ENCODE measurements at regions not wholly inside any gene's neighbourhood (a gene's known extent, or its start where the extent isn't known, plus 50 kb on each side); places are given as distances from the start of the nearest gene placed in this dataset.

- no peak overlapping the region for H2AFZ ChIP-seq (ENCODE audit: low read depth, low read length)
- H3K27me3 Mint-ChIP-seq (ENCODE audit: low read depth, unreplicated experiment): peaks cover 21% of the 10 kb centered on the region
- H3K36me3 Mint-ChIP-seq (ENCODE audit: low read depth, unreplicated experiment): no peaks in the 10 kb centered on the region
Measured at GRCh38 chr13:29954082-29955028, 103.9 kb upstream of the UBL3 start.

GRCh38 chr13:29953542-29953941, 103.1 kb upstream of the UBL3 start:
- no peak overlapping the region for H3K4me2 ChIP-seq (ENCODE audit: low read length)
- H3K27ac Mint-ChIP-seq (ENCODE audit: unreplicated experiment): no peak overlapping the region
- DNase-seq (ENCODE audit: low read depth) (no peak), FAIRE-seq (no peak)
- TF ChIP-seq EZH2 (IDR thresholded peaks at IDR 0.05; ENCODE audit: insufficient read depth, low read length) (no peak), CTCF (IDR thresholded peaks at IDR 0.05; ENCODE audit: insufficient read depth, low read depth, low read length) (no peak)
- H3K4me3 Mint-ChIP-seq (ENCODE audit: unreplicated experiment): no peak overlapping the region
- H3K9me3 Mint-ChIP-seq (ENCODE audit: unreplicated experiment): peaks cover 2% of the 10 kb centered on the region
- H3K9ac ChIP-seq (ENCODE audit: low read length): no peak overlapping the region
- H3K79me2 ChIP-seq (ENCODE audit: insufficient read depth, low read length): no peaks in the 10 kb centered on the region
- peaks cover 1% of the 10 kb centered on the region for H3K4me1 Mint-ChIP-seq (ENCODE audit: low read depth, unreplicated experiment)
- peaks cover 21% of the 10 kb centered on the region for H3K27me3 ChIP-seq (ENCODE audit: insufficient read depth, low read length)
- H3K27me3 Mint-ChIP-seq (ENCODE audit: low read depth, unreplicated experiment): peaks cover 26% of the 10 kb centered on the region
- H3K27ac ChIP-seq (ENCODE audit: low read depth, low read length): no peak overlapping the region
- no peaks in the 10 kb centered on the region for H3K4me1 ChIP-seq (ENCODE audit: insufficient read depth, low read length)
- no peak overlapping the region for H2AFZ ChIP-seq (ENCODE audit: low read depth, low read length)
- H3K9me3 ChIP-seq (ENCODE audit: insufficient read depth, low read depth, low read length): no peaks in the 10 kb centered on the region
- no peak overlapping the region for H3K4me3 ChIP-seq (ENCODE audit: insufficient read depth, low read depth, low read length)
- no peaks in the 10 kb centered on the region for H3K36me3 Mint-ChIP-seq (ENCODE audit: low read depth, unreplicated experiment)
- no peaks in the 10 kb centered on the region for H3K36me3 ChIP-seq (ENCODE audit: insufficient read depth, low read length)
- H4K20me1 ChIP-seq (ENCODE audit: insufficient read depth, low read length): no peaks in the 10 kb centered on the region

More at GRCh38 chr13:29954082-29955028, 103.9 kb upstream of the UBL3 start:
- no peak overlapping the region for H3K4me3 Mint-ChIP-seq (ENCODE audit: unreplicated experiment)
- H3K27ac Mint-ChIP-seq (ENCODE audit: unreplicated experiment): no peak overlapping the region
- H3K79me2 ChIP-seq (ENCODE audit: insufficient read depth, low read length): no peaks in the 10 kb centered on the region
- no peak overlapping the region for H3K4me3 ChIP-seq (ENCODE audit: insufficient read depth, low read depth, low read length)
- peaks cover 2% of the 10 kb centered on the region for H3K9me3 Mint-ChIP-seq (ENCODE audit: unreplicated experiment)
- TF ChIP-seq CTCF (IDR thresholded peaks at IDR 0.05; ENCODE audit: insufficient read depth, low read depth, low read length) (no peak), EZH2 (IDR thresholded peaks at IDR 0.05; ENCODE audit: insufficient read depth, low read length) (no peak)
- peaks cover 24% of the 10 kb centered on the region for H3K27me3 ChIP-seq (ENCODE audit: insufficient read depth, low read length)
- no peak overlapping the region for H3K27ac ChIP-seq (ENCODE audit: low read depth, low read length)
- H3K4me1 ChIP-seq (ENCODE audit: insufficient read depth, low read length): no peaks in the 10 kb centered on the region
- no peak overlapping the region for H3K9ac ChIP-seq (ENCODE audit: low read length)
- DNase-seq (ENCODE audit: low read depth) (no peak), FAIRE-seq (no peak)
- no peaks in the 10 kb centered on the region for H4K20me1 ChIP-seq (ENCODE audit: insufficient read depth, low read length)
- H3K4me1 Mint-ChIP-seq (ENCODE audit: low read depth, unreplicated experiment): no peaks in the 10 kb centered on the region
- no peak overlapping the region for H3K4me2 ChIP-seq (ENCODE audit: low read length)
- no peaks in the 10 kb centered on the region for H3K36me3 ChIP-seq (ENCODE audit: insufficient read depth, low read length)
- no peaks in the 10 kb centered on the region for H3K9me3 ChIP-seq (ENCODE audit: insufficient read depth, low read depth, low read length)

GRCh38 chr13:29952245-29952644, 101.8 kb upstream of the UBL3 start:
- Histone ChIP-seq H3K4me1 (ENCODE audit: insufficient read depth, low read length) (no peaks in the 10 kb centered on the region), H3K79me2 (ENCODE audit: insufficient read depth, low read length) (no peaks in the 10 kb centered on the region), H3K27ac (ENCODE audit: low read depth, low read length) (no peak overlapping the region), H4K20me1 (ENCODE audit: insufficient read depth, low read length) (no peaks in the 10 kb centered on the region), H3K9ac (ENCODE audit: low read length) (no peak overlapping the region), H3K27me3 (ENCODE audit: insufficient read depth, low read length) (peaks cover 8% of the 10 kb centered on the region), H3K36me3 (ENCODE audit: insufficient read depth, low read length) (no peaks in the 10 kb centered on the region), H2AFZ (ENCODE audit: low read depth, low read length) (no peak overlapping the region), H3K9me3 (ENCODE audit: insufficient read depth, low read depth, low read length) (no peaks in the 10 kb centered on the region), H3K4me3 (ENCODE audit: insufficient read depth, low read depth, low read length) (no peak overlapping the region), H3K4me2 (ENCODE audit: low read length) (no peak overlapping the region)
- Mint-ChIP-seq H3K4me1 (ENCODE audit: low read depth, unreplicated experiment) (peaks cover 7% of the 10 kb centered on the region), H3K27ac (ENCODE audit: unreplicated experiment) (no peak overlapping the region), H3K36me3 (ENCODE audit: low read depth, unreplicated experiment) (no peaks in the 10 kb centered on the region), H3K9me3 (ENCODE audit: unreplicated experiment) (peaks cover 2% of the 10 kb centered on the region), H3K27me3 (ENCODE audit: low read depth, unreplicated experiment) (peaks cover 26% of the 10 kb centered on the region), H3K4me3 (ENCODE audit: unreplicated experiment) (no peak overlapping the region)
- FAIRE-seq: no peak
- no peak for DNase-seq (ENCODE audit: low read depth)
- no peak for TF ChIP-seq EZH2 (IDR thresholded peaks at IDR 0.05; ENCODE audit: insufficient read depth, low read length)
- no peak for TF ChIP-seq CTCF (IDR thresholded peaks at IDR 0.05; ENCODE audit: insufficient read depth, low read depth, low read length)

Measured in astrocyte (in vitro differentiated cells and primary cell).